ENCODE measurements at regions not wholly inside any gene's neighbourhood (a gene's known extent, or its start where the extent isn't known, plus 50 kb on each side); places are given as distances from the start of the nearest gene placed in this dataset.

DNA sequence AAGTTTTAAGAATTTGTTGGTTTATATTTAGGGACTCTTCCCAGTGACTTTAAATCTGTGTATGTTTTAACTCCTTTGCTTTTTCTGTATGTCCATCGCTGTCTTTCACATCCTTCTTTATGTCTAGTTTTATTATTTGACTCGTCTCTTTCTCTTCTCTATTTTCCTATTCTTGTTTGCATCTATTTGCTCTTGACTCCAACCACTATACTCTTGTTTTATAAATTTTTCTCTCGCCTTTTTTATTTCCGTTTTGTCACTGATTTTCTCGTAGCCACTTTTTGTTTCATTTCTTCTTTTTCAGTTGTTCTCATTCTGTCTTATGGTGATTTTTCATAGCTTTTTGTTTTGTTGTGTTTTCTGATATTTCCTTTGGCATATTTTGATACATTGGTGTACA lies 170.5 kb upstream of the NETO1 start:
- no peak for TF ChIP-seq POLR2A (IDR thresholded peaks at IDR 0.05; ENCODE audit: low read depth, low read length)
- TF ChIP-seq ZSCAN29 (IDR thresholded peaks at IDR 0.05): no peak
- 0 out of 2 replicates have a peak, but pooled peaks have one; percentile 4 for TF ChIP-seq SPI1 (IDR thresholded peaks at IDR 0.05; ENCODE audit: borderline replicate concordance, insufficient read depth, low read depth, low read length)
- TF ChIP-seq, protein P1, sequence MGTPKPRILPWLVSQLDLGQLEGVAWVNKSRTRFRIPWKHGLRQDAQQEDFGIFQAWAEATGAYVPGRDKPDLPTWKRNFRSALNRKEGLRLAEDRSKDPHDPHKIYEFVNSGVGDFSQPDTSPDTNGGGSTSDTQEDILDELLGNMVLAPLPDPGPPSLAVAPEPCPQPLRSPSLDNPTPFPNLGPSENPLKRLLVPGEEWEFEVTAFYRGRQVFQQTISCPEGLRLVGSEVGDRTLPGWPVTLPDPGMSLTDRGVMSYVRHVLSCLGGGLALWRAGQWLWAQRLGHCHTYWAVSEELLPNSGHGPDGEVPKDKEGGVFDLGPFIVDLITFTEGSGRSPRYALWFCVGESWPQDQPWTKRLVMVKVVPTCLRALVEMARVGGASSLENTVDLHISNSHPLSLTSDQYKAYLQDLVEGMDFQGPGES (IDR thresholded peaks at IDR 0.05): no peak
- no peak for TF ChIP-seq HCFC1 (IDR thresholded peaks at IDR 0.05; ENCODE audit: low read length)
- TF ChIP-seq, protein P2, sequence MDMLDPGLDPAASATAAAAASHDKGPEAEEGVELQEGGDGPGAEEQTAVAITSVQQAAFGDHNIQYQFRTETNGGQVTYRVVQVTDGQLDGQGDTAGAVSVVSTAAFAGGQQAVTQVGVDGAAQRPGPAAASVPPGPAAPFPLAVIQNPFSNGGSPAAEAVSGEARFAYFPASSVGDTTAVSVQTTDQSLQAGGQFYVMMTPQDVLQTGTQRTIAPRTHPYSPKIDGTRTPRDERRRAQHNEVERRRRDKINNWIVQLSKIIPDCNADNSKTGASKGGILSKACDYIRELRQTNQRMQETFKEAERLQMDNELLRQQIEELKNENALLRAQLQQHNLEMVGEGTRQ (IDR thresholded peaks at IDR 0.05; ENCODE audit: borderline replicate concordance, low read depth, low read length): no peak
- TF ChIP-seq, protein P3, sequence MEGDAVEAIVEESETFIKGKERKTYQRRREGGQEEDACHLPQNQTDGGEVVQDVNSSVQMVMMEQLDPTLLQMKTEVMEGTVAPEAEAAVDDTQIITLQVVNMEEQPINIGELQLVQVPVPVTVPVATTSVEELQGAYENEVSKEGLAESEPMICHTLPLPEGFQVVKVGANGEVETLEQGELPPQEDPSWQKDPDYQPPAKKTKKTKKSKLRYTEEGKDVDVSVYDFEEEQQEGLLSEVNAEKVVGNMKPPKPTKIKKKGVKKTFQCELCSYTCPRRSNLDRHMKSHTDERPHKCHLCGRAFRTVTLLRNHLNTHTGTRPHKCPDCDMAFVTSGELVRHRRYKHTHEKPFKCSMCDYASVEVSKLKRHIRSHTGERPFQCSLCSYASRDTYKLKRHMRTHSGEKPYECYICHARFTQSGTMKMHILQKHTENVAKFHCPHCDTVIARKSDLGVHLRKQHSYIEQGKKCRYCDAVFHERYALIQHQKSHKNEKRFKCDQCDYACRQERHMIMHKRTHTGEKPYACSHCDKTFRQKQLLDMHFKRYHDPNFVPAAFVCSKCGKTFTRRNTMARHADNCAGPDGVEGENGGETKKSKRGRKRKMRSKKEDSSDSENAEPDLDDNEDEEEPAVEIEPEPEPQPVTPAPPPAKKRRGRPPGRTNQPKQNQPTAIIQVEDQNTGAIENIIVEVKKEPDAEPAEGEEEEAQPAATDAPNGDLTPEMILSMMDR (IDR thresholded peaks at IDR 0.05 in 2 of 3, conservative IDR thresholded peaks at IDR 0.05 in 1 of 3; ENCODE audit: control insufficient read depth in 2 of 3, extremely low read depth in 1 of 3, insufficient read depth in 1 of 3, low read depth in 3 of 3, low read length in 3 of 3): no peak
- TF ChIP-seq SMARCA5 (IDR thresholded peaks at IDR 0.05): no peak
